ENCODE measurements at regions not wholly inside any gene's neighbourhood (a gene's known extent, or its start where the extent isn't known, plus 50 kb on each side); places are given as distances from the start of the nearest gene placed in this dataset.

- no peak for TF ChIP-seq CTCF (IDR thresholded peaks at IDR 0.05)
- TF ChIP-seq POLR2A (IDR thresholded peaks at IDR 0.05), result no peak
Measured at GRCh38 chr2:121165038-121165542, 119.9 kb downstream of the TFCP2L1 start.
